OCI-LY7 (cell line): ENCODE measurements at regions not wholly inside any gene's neighbourhood (a gene's known extent, or its start where the extent isn't known, plus 50 kb on each side); places are given as distances from the start of the nearest gene placed in this dataset.

Source experiments
- CTCF ChIP-seq: fragments of 200-600 bp; sonication (generic); conservative IDR thresholded peaks from 2 replicates; pipeline ENCODE4 v1.5.1; 2014; ENCODE audit warnings: mild to moderate bottlenecking, antibody characterized with exemption, low read length, moderate library complexity, mixed read lengths
- EZH2phosphoT487 ChIP-seq: fragments of 200-600 bp; sonication (generic); IDR thresholded peaks from 2 replicates; pipeline ENCODE4 v1.6.1; 2018; ENCODE audit warnings: low read depth, borderline replicate concordance, mild to moderate bottlenecking, mixed run types, antibody characterized with exemption, low read length, moderate library complexity, mixed read lengths

GRCh38 chr7:49308787-49309186, 384.4 kb downstream of the CDC14C start:
- TF ChIP-seq CTCF = no peak
- no peak for TF ChIP-seq EZH2phosphoT487
